ENCODE measurements at regions not wholly inside any gene's neighbourhood (a gene's known extent, or its start where the extent isn't known, plus 50 kb on each side); places are given as distances from the start of the nearest gene placed in this dataset.
A peak's percentile ranks its signal among the peaks of the same experiment; 100 is the strongest.

GRCh38 chr2:138180692-138181386 is 216.6 kb downstream of the HNMT start:
- peak; percentile 3 for FAIRE-seq

DNA sequence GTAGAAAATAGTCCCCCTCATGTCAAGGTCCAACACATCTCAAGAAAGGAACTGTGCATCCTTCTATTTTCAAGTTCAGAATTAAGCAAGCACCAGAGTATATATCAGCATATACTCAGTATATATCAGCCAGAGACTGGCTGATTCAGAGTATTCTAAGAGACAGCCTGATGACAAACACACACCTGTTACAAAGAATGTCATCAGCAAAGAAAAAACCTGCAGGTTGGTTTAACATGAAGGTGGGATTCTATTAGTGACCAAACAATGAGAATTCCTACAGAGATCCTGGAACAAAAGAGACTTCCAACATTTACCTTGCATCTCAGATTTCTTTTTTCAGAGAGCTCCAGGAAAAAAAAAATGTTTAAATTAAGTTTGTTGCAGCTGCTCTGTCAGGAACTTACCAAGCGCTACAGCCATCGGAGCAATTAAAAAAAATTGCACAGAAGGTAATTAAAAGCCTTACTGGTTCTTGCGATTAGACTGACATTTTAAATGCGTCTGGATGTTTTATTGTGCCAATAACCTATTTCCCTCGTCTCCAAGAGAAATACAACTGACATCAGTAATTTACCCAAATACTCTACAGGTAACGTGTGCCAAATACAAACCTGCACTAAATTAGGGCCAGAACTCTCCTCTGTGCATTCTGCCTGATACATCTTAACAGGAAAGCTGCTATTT is 218.1 kb downstream of the HNMT start:
- FAIRE-seq: no peak

DNA sequence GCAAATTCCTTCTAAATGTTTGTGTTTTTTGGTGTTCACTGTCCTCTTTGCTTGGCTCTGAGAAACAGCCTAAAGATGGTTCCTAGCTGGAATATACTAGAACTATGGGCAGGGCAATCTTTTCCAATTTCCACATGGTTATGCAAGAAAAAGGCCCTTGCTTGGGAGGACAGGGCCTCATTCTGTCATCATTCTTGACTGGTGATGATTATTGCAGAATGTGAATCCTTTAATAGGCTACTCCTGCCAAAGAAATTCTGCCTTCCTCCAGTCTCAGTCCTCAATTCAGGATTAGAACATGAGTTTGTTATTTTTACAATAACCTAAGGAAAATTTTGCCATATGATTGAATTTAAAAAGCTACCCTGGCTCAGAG is 218.7 kb downstream of the HNMT start:
- no peak for FAIRE-seq

GRCh38 chr2:138183705-138184104 is 219.4 kb downstream of the HNMT start:
- no peak for FAIRE-seq

DNA sequence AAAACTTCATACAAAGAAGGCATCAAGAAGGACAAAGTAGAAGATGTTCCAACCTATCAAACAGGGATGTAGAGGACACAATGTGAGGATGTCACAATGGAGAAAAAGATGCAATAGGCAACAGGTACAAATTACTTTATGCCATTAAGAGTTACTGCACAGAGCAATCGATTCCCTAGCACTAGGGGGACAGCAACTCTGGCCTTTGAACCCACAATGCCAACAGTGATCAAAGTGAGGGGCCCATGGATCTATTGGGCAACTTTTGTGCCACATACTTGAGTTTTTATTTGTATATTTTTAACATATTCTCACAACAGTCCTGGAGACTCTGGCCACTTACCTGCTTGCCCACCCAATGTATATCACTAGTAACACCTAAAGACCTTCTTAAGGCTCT is 220.2 kb downstream of the HNMT start:
- FAIRE-seq: no peak

DNA sequence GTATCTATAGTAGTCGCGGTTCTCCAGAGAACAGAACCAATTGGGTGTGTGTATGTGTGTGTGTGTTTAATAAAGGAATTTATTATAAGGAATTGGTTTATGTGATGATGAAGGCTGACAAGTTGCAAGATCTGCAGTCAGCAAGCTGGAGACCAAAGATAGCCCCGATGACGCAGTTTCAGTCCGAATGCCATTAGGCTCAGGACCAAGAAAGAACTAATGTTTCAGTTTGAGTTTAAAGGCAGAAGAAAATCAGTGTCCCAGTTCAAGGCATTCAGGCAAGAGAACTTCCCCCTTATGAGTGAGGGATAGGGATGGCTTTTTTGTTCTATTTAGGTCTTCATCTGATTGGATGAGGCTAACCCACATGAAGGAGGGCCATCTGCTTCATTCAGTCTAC is 221.6 kb downstream of the HNMT start:
- FAIRE-seq: no peak

GRCh38 chr2:138187221-138187620 is 222.9 kb downstream of the HNMT start:
- no peak for FAIRE-seq

DNA sequence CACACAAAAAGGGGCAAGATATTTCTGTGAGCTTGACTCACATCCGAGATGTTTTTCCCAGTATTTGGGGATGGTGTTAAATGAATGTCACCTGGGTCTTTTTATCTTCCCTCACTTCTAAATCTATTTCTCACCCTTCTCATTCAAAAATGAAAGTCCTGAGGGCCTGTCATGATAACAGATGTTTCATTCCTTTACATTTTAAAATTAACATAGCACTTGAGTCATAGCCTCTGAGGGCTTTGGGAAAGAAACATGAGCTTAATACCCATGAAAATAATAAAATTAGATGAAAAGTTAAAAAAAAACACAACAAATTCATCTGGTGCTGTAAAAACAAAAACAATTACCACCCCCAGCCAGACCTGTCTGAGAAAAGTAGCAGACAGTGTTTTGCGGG is 226.7 kb downstream of the HNMT start:
- no peak for FAIRE-seq

DNA sequence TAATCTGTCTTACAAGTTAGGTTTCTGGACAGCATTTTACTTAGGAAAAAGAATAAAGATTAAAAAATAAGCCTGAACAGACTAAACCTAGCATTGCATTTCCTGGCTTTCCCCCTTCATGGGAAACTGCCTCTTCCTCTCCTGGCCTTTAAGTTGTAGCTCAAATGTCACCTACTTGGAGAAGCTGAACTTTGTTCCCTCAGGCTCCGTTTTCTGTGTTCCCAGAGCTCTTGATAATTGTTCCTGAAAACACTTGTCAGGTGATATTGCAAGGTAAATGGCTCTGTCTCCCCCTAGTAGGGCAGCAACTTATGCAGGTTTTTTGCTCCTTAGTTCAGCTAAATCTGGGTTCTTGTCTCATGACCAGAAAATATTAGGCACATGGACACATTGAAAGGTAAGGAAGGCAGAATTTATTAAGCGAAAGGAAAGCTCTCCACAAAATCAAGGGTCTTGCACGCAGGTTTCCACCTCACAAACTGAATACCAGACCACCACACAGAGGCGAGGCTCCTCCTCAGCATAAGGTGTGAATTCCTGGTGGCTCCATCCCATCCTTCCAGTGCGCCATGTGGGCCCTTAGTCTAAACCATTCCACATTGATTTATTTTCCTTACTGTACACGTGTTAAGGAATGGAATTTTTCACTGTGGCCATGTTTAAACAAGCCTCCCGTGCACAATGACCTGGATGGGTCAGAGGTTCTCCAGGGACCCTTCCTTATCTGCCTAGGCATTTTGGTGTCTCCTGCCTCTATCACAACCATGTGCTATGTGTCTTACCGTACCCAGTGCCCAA is 229.3 kb downstream of the HNMT start:
- FAIRE-seq: no peak

- no peak for FAIRE-seq
Measured at GRCh38 chr2:138201286-138201685, 237.0 kb downstream of the HNMT start.

DNA sequence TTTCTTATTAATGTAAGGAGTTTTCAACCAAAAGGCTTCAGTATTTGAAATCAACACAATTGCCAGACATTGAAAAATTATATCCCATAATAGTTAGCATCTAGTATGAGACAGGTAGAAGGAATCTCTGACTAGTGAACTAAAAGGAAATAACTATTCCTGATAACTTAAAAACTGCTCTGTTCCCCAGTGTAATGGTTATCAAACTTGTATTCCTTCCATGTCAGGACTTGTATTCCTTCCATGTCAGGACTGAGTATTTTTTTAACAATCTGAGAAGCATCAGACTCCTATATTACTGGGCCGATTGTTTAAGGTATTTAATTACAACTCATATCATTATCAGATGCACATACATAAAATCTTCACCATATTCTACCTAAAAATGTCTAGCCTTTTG is 238.5 kb downstream of the HNMT start:
- no peak for FAIRE-seq

- no peak for FAIRE-seq
Measured at GRCh38 chr2:138205281-138205680, 241.0 kb downstream of the HNMT start.

DNA sequence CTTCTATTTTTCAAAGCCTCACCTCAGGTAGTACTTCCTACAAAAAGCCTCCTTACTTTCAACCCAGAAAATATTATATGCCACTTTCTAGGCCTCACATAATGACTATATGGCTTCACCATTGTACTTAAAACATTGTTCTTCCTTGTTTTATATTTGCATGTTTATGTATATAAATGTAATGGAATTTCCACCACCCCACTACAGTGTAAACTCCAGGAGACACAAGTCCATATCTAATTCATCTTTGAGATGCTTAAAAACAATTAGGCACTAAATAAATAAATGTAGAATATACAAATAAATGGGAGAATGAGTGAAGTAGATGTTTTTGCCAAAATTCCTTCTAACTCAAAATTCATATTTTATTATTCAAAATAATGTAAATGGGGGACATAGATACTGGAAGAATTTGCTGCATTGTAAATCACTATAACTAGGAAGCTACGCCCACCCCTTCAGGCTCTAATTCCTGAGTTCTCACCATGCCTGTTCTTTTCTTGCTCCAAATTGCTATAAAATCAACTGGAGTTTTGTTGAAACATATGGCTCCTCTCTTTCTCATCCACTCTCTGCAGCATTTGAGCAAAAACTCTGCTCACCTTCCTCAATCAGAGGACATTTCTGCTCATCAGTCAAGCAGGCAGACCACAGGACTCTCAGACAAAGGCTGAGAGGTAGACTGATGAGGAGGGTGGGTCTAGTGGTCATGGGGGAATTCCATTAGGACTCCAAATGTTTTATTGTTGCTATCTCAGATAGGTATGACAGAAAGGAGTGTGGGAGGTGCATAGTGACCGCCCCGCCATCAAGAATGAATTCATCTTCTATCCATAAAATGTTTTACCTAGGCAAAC is 243.0 kb downstream of the HNMT start:
- no peak for FAIRE-seq

GRCh38 chr2:138209009-138209408 is 244.7 kb downstream of the HNMT start:
- no peak for FAIRE-seq

DNA sequence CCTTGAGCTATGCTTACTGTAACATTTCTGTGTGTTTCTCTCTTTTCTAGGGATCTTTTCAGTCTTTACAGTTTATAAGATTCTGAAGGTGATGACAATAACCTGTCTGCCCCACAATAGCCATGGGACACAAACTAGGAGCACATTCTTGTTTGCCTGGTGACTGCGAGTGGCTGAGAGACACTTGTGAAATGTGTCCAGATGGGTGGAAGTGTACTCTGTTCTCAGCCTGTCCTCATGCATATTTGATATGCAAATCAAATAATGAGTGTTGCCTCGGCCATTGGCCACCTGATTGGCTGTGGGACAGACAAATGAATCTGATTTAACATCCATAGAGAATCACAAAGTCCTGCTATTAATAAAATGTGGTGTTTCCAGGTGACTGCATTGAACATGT is 246.2 kb downstream of the HNMT start:
- FAIRE-seq: no peak

DNA sequence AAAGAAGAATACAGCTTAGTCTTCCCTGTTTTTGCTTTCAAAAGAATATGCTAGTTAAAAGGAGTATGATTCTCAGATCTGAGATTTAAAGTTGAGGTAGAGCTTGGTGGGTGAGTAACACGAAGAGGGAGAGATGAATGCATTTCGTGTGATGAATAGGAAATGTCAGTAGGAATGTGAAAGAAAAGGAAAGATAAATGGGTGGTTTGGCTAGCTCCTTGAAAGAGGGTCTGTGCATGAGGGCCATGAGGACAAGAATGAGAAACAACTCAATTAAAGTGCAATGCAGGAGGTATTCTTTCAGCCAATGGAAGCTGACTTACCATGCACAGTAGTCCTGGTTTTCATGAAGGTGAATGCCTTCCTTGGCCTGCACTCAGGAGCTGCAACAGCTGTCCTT is 248.2 kb downstream of the HNMT start:
- FAIRE-seq: no peak

GRCh38 chr2:138213084-138213483 is 248.8 kb downstream of the HNMT start:
- FAIRE-seq: no peak

- no peak for FAIRE-seq
Measured at GRCh38 chr2:138213624-138214023, 249.4 kb downstream of the HNMT start.

DNA sequence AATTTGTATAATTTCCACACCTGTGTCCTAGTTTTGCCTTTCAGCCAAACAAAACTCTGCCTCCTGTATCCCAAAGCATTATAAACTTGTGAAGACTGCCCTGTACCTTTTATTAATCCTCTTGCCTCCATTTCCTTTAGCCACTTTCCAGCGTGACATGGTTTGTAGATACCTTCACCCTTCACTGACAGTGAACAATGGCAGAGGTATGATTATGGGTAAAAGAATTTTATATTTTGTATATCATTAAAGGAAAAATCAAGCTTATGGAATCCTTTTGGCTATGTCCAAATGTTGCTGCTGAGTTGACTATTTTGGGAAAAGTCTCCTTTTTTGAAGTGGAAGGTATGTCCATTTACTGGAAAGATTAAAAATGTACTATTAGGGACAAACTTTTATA is 251.7 kb downstream of the HNMT start:
- FAIRE-seq: no peak

- FAIRE-seq: no peak
Measured at GRCh38 chr2:138217975-138218374, 253.7 kb downstream of the HNMT start.

- no peak for FAIRE-seq
Measured at GRCh38 chr2:138218397-138218796, 254.1 kb downstream of the HNMT start.

- FAIRE-seq: no peak
Measured at GRCh38 chr2:138219961-138220360, 255.7 kb downstream of the HNMT start.

DNA sequence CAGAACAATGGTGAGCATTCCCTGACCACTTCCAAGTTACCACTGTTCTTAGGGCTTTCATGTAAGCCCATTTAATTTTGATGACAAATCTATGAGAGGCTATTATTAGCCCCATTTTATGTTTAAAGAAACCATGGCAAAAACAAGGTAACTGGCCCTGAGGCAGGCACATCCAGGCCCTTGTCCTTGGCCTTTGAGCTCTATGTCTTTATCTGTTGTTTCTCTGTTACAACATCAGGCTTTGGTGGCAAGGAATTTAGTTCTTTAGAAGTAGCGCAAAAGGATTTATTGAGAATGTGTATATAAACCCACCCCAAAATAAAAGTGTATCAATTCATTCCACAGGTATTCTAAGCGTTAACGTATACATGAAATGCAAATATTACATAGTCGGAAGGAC is 257.1 kb downstream of the HNMT start:
- FAIRE-seq: no peak

Measured in TTC549 (cell line).